ENCODE measurements at regions not wholly inside any gene's neighbourhood (a gene's known extent, or its start where the extent isn't known, plus 50 kb on each side); places are given as distances from the start of the nearest gene placed in this dataset.

DNA sequence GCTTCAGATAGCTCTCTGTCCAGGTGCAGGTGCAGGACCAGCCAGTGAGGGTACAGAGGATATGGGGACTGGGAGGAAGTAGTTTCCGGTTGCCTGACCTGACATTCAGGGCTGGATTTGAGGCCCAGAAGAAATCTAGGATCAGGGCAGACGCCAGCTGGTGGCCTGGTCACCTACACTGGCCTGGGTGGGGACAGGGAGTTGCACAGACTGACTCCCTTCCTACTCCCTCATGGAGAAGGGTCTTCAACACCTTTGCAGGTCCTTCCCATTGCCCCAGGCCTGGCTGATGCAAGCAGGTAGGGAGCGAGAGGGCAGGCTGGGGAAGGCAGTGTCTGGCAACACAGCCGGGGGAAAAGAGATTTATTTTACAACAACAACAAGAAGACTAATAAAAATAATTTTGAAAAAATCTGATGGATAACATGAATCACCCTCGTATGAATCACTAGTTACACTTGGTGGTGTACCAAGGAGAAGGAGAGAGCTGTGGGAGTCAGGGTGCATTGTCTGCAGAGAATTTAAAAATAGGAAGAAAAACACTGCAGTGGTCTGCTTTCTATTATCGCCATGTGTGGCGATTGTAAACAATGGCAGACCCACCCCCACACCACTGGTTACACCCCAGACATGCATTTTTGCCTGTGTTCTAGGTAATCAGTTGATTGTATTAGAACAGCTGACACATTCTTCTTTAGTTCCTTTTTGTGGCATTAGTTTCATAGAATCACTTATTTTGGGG is 62.3 kb upstream of the SNX9 start (continued):
- no peak for TF ChIP-seq SUZ12 (IDR thresholded peaks at IDR 0.05; ENCODE audit: low read length)
- no peak for TF ChIP-seq SP4 (IDR thresholded peaks at IDR 0.05; ENCODE audit: low read length)
- TF ChIP-seq SIN3A (conservative IDR thresholded peaks at IDR 0.05 in 1 of 2, IDR thresholded peaks at IDR 0.05 in 1 of 2; ENCODE audit: low read depth in 1 of 2, low read length in 2 of 2): no peak
- no peak for TF ChIP-seq TAF1 (IDR thresholded peaks at IDR 0.05; ENCODE audit: low read depth, low read length)
- TF ChIP-seq, protein P1, sequence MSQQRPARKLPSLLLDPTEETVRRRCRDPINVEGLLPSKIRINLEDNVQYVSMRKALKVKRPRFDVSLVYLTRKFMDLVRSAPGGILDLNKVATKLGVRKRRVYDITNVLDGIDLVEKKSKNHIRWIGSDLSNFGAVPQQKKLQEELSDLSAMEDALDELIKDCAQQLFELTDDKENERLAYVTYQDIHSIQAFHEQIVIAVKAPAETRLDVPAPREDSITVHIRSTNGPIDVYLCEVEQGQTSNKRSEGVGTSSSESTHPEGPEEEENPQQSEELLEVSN (IDR thresholded peaks at IDR 0.05): no peak
- no peak for TF ChIP-seq RXRA (IDR thresholded peaks at IDR 0.05; ENCODE audit: insufficient read depth, low read depth, low read length)
